Posterior cingulate gyrus (tissue), 11 donors: ENCODE measurements at regions not wholly inside any gene's neighbourhood (a gene's known extent, or its start where the extent isn't known, plus 50 kb on each side); places are given as distances from the start of the nearest gene placed in this dataset.
"Not testable (repeated sequence)": the region's sequence is repeated elsewhere in the genome, so short reads cannot be mapped to it uniquely, and the experiment has no call there.

Experiments
- DNase-seq, 10 donors: peaks; one replicate each; pipeline versions ENCODE4 v3.0.0 to v3.0.0-alpha.2; 2020 to 2021; ENCODE audit warnings: mixed read lengths in 3 of 10
- intact Hi-C: fragments of 100-400 bp; cut with DNase I; formaldehyde crosslinking; loops from one replicate; pipeline ENCODE4 v1.15.1; 2023

DNA sequence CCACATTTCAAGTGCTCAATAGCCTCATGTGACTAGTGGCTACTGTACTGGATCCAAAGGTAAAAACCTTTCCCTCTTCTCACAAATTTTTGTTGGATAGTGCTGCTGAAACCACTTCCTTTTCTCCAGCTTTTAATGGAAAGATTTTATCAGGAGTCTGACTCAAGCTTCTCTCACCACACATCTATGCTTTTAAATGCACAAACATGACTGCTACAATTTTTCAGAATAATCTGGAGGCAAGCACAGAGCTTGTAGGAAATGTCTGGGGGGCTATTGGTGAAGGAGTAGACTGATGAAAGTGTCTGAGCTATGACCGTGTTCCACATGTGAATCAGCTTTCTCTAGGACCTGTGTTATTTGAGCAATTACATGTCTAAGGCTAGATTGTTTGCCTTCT, 101.1 kb upstream of the FAT3 start:
- intact Hi-C loops = no loop called here

DNA sequence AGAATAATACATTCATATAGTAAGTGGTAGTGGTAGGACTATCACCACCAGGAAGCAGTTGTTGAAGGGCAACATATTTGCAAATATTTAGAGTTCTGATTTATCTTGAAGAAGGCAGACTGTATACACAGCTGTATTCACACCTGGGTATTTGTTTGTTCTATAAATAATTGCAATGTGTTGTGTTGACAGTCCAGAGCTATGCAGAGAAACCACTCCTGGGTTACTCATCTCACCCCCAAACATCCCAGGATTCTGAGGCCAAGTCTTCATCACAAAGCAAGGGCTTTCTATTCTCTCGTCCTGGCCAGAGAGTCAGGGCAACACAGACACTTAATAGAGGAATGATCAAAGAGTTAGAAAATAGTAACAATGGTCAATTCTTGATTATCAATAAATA, 102.1 kb upstream of the FAT3 start:
- DNase-seq = no peak
- intact Hi-C loops = no loop called here

More for the DNA sequence above, 101.1 kb upstream of the FAT3 start:
- no peak for DNase-seq

DNA sequence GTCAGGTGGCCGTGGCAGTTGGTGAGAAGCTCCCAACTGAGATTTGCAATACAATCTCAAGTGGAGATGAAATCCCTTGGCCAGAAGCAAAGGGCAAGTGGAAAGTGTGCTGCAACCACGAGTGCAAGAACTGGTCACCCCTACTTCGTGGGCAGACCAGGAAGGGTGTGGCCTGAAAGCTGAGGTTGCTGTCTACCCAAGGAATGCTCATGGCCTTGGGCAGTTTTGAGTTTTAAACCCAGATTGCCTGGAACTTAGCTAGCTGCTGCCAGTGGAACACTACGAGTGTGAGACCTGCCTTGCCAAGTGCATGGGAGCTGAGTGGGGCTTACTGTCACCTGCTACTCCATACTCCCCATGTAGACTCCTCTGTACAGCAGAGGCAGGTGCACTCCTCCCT, 113.3 kb upstream of the FAT3 start:
- DNase-seq = no peak
- intact Hi-C loops = no loop called here

DNA sequence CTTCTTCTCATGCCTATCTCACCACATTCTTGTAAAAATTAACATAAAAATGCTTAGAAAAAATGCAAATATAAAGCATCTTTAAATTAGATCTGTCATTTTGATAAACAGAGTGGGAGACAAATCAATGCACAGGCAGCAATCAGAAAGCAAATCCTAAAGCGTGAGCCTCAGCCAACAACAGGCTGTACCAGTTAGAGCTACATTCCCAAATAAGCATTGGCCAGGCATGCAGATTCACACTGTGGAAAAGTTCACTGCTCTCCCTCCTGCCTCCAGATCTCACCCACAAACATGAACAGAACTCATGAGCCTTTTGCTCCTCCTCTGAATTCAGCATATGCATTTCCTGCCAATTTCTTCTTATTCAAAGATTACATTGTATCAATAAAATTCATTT, 115.2 kb upstream of the FAT3 start:
- intact Hi-C loops = no loop called here
- DNase-seq = no peak

DNA sequence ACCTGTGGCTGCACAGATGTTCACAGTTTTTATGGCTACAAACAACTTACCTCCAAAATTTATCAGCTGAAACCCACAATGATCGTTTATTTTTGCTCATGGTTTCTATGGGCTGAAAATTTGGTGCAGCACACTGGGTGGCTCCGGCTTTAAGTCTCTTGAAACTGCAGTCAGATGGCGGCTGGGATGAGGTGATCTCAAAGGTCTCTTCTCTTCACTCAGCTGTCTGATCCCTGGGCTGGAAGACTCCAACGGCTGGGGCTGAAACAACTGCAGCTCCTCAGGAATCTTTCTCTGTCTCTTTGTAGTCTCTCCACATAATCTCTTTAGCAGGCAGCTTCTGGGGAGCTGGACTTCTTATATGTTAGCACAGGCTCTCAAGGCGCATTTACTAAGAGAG, 117.3 kb upstream of the FAT3 start:
- intact Hi-C loops = no loop called here
- DNase-seq = no peak

DNA sequence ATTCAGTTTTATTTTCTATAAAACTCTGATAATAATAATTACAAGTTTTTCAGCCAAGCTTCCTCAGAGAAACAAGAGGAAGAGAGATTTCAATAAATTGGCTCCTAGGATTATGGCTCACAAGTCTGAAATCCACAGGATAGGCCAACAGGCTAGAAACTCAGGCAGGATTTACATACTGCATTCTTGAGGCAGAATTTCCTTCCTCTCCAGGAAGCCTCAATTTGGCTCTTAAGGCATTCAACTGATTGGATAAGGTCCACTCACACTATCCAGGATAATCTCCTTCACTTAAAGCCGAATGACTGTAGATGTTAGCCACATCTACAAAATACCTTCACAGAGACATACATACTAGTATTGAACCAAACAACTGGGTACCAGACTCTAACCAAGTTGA, 120.3 kb upstream of the FAT3 start:
- intact Hi-C loops = no loop called here
- DNase-seq = no peak

DNA sequence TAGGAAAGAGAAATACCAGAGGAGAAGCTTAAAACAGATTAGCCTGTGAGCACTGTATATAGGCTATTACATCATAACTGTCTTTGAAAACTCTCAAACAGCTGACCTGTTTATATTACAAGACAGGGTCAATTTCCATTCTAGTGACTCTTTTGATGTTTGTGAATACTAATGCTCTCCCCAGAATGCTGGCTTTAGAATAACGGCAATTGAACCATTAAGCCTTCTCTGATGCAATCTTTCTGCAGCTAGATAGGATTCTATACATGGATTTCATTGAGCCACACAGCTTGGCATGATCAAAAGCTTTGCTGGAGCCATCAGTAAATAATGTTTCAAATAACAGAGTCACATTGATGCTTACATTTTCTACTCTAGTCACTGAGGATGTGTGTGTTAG, 122.7 kb upstream of the FAT3 start:
- no peak for DNase-seq
- intact Hi-C loops = no loop called here

DNA sequence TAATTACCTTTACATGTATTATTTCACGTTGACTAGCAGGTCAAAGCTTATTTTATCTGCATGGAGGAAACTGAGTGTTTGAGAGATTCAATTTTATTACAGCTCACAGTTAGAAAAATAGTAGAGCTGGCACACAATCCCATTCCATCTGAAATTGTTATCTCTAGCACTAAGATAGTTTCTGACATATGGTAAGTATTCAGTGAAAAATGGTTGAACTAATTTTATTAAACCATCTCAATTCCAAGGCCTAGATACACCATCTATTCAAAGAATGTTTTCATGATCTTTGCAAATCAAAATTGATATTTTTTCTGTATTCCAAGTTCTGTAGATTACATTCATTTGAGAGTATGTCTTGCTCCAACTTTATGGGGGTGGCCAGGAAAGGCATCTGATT, 125.4 kb upstream of the FAT3 start:
- DNase-seq = no peak
- intact Hi-C loops = no loop called here

- no peak for DNase-seq
- intact Hi-C loops = no loop called here
Observed at GRCh38 chr11:92098172-92098571, 126.4 kb upstream of the FAT3 start.

- DNase-seq = peak in 7 of 10 donors; percentile 10 to 85 (median 33)
- intact Hi-C loops = no loop called here
Observed at GRCh38 chr11:92087725-92088537, 136.7 kb upstream of the FAT3 start.

DNA sequence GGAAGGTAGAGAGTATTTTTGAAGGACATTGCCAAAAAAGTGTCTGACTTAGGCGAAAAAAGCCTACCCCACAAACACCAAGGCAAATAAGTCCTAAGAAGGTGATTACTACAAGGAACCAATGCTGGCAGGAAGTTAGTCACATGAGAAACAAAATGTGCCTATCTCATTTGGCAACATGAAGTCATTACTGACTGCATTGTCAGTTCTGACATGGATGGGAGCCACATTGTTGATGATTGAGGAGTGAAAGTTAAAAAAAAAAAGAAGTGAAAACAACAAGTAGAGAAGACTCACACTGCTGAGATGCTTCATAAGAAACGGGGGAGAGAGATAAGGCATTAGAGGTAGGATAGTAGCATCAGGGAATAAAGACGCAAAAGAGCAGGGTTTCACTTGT, 141.5 kb upstream of the FAT3 start:
- intact Hi-C loops = no loop called here
- DNase-seq = no peak

GRCh38 chr11:92082652-92083051, 142.0 kb upstream of the FAT3 start:
- DNase-seq = no peak
- intact Hi-C loops = no loop called here

DNA sequence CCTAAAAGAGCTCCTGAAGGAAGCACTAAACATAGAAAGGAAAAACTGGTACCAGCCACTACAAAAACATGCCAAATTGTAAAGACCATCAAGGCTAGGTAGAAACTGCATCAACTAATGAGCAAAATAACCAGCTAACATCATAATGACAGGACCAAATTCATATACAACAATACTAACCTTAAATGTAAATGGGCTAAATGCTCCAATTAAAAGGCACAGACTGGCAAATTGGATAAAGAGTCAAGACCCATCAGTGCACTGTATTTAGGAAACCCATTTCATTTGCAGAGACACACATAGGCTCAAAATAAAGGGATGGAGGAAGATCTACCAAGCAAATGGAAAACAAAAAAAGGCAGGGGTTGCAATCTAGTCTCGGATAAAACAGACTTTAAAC, 150.1 kb upstream of the FAT3 start:
- intact Hi-C loops, DNase-seq: not testable (repeated sequence)

DNA sequence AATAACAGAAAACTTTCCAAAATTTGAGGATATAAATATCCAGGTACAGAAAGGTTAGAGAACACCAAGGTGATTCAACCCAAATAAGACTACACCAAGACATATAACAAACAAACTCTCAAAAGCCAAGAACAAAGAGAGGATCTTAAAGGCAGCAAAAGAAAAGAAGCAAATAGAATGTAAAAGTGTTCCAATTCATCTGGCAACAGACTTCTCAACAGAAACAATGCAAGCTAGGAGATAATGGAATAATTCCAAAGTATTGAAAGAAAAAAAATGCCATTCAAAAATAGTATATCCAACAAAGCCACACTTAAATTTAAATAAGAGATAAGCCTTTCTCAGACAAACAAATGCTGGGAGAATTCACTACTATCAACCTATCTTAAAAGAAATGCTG, 153.0 kb upstream of the FAT3 start:
- DNase-seq = no peak
- intact Hi-C loops = no loop called here

DNA sequence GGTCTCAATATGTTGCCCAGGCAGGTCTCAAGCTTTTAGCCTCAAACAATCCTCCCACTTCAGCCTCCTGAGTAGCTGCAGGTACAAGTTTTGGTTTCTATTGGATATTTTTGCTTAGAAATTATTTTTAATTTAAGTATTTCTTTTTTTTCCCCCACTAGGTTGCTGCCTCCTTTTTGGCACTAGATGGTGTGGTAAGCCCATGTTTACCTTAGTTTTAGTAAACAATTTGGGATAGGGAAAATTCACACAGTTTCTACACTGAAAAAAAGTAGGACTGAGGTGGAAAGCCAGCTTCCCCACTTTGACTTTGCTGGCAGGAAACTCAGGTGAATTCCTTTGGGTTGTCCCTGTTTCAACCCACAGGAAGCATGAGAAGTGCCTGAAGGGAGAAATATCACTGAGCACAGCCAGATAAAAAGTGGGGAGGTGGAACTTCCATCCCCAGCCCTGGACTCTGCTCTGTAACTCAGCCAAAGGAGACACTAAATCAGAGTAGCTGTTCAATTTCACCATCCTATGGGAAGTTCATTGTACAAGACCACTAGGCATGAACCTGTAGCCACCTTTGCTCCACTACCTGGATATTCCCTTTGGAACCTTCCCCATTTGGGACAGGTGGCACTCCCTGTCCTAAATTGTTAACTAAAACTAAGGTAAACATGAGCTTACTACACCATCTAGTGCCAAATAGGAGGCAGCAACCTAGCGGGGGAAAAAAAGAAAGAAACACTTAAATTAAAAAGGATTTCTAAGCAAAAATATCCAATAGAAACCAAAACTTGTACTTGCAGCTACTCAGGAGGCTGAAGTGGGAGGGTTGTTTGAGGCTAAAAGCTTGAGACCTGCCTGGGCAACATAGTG, 154.4 kb upstream of the FAT3 start:
- intact Hi-C loops = no loop called here
- no peak for DNase-seq

- no peak for DNase-seq
- intact Hi-C loops = no loop called here
Observed at GRCh38 chr11:92067016-92067415, 157.6 kb upstream of the FAT3 start.

- intact Hi-C loops = no loop called here
- no peak for DNase-seq
Observed at GRCh38 chr11:92061456-92062062, 163.1 kb upstream of the FAT3 start.

GRCh38 chr11:92057849-92058442, 166.7 kb upstream of the FAT3 start:
- DNase-seq = no peak
- intact Hi-C loops = no loop called here

DNA sequence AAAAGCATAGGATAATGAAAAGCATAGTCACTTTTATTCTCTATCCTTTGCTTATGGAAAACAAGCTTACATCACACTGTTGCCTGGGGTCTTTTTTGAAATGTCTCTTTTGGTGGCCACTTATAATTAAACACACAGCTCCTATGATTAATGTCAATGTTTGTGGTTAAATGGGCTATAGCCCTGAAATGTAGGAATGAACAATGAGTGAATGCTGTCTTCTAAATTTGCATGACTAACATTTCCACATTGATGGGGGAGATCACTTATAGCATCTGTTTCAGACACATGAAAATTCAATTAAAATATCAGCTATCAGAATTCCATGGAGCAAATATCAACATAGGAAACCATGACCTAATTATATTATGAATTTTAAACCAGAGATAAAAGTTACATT, 171.4 kb upstream of the FAT3 start:
- intact Hi-C loops = no loop called here
- DNase-seq = no peak

DNA sequence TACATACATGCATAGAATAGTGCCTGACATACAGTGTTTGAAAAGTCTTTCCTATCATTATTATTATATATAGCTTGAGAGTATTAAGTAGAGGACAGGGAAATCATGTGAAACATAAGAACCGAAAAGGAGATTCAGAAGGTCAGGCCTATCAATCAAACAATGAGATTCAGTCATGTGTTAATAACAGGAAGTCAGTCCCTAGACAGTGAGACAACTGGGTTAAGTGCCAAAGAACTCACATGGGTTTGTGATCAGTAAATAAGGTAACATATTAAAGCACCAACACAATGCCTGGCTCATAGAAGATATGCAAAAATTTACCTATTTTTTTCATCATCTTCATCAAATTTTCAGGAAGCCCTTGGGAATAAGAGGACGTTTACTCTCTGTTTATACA, 174.3 kb upstream of the FAT3 start:
- intact Hi-C loops = no loop called here
- DNase-seq = no peak

DNA sequence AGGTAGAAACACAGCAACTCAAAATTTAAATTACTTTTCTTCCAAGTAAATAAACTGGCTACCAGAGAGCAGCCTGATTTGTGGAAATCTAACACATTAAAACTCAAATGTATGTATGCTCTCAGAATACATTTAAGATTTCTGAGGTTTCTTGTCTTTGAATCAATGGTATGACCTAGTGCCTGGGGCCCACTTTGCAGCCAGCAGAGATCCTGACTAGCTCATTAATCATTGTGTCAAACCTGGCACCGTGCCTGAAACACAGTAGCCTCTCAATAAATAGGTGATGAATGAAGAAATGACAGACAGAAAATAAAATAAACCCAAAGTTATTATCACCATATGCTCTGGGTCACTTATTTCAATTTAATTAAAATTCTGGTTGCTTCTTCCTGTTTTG, 176.2 kb upstream of the FAT3 start:
- peak in 1 of 10 donors; percentile 53 for DNase-seq
- intact Hi-C loops = no loop called here
